CD4-positive, alpha-beta T cell treated with Interleukin-4 for 4 hours (primary cell): ENCODE measurements at regions not wholly inside any gene's neighbourhood (a gene's known extent, or its start where the extent isn't known, plus 50 kb on each side); places are given as distances from the start of the nearest gene placed in this dataset.

Experiments
- DNase-seq: peaks from one replicate; pipeline ENCODE4 v3.0.0-alpha.2; 2020

DNA sequence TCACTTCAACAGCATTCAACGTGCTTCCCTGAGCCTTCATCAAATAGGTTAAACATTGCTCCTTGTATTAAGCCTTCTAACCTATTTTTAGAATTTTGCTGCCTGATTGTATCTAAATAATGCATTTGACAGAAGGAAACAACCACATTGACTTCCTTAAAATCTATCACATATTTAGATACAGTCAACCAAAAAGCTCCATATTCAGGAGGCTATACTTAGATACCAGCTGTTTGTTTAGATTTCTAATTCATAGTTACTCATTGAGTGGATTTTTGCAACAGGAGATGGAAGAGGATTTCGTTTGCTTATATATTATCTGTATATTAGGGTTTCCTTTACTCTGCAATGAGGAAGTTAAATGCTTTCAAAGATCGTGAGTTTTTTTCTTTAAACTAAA is 241.1 kb upstream of the PPP1R2C start:
- DNase-seq = no peak

- no peak for DNase-seq
Observed at GRCh38 chrX:43025806-43026315, 247.9 kb upstream of the PPP1R2C start.

GRCh38 chrX:43064096-43064495 is 286.1 kb upstream of the PPP1R2C start:
- DNase-seq = no peak

- no peak for DNase-seq
Observed at GRCh38 chrX:43065978-43066377, 288.0 kb upstream of the PPP1R2C start.

DNA sequence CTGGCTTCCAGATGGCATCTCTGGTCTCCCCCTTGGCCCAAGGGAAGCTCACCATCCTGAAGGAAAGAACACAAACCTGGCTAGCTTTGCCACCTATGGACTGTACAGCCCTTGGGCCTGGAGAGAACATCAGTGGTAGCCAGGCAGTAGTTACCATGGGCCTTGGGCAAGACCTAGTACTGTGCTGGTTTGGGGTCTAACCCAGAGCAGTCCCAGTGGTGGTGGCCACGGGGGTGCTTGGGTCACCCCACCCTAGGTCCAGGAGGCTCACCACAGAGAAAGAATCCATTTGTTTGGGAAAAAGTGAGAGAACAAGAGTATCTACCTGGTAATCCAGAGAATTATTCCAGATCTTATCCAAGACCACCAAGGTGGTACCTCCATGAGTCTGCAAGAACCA is 290.7 kb upstream of the PPP1R2C start:
- no peak for DNase-seq

DNA sequence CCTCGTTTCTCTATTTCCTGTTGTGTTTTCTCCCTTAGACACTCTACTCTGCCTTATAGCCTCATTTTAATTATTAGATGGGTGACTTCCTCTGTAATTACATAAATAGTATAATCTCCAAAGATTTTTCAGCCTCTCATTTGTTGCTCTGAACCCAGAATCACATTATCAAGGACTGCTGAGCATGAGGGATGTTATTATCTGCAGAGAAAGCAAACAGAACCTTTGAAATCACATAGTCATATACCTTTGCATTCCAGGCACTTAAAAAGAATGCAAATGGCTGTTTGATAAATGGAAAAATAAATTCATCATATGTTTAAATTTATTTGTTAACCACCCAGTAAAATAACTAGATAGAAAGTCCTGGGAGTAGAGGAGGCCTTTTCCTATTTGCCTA is 305.1 kb upstream of the PPP1R2C start:
- DNase-seq = no peak

- no peak for DNase-seq
Observed at GRCh38 chrX:43087830-43088229, 309.9 kb upstream of the PPP1R2C start.

DNA sequence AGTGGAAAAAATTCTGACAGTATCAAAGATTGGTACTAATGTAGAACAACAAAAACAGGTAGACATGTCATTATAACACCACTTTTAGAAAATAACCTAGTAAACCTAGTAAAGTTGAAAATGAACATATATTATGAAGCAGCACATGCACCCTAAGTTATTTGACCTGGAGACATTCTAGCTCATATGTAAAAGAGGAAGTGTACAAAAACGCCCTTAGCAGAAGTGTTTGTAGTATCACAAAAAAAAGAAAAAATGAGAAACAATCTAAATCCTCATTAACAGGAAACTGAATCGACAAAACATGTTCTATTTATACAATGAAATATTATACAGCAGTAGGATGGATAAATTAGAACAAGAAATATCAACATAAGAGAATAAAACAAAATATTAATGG is 318.9 kb upstream of the PPP1R2C start:
- DNase-seq = no peak

GRCh38 chrX:43106009-43106408 is 328.0 kb upstream of the PPP1R2C start:
- DNase-seq = no peak

DNA sequence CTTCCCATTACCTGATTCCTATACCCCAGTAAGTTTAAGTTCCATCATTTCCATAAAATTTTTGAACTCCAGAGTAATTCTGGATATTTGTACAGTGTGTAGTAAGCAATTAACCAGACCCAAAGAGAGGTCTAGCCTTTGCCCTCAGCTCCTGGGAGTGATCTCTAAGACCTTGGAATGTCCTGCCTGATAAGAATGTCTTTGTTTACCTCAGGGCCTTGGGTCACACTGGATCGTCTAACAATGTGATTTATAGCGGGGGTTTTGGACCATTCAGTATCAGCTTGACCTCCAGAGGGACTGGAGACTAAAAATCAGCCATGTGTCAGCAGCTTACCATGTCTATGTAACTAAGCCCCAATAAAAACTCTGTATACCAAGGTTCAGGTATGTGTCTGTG is 330.9 kb upstream of the PPP1R2C start:
- no peak for DNase-seq

DNA sequence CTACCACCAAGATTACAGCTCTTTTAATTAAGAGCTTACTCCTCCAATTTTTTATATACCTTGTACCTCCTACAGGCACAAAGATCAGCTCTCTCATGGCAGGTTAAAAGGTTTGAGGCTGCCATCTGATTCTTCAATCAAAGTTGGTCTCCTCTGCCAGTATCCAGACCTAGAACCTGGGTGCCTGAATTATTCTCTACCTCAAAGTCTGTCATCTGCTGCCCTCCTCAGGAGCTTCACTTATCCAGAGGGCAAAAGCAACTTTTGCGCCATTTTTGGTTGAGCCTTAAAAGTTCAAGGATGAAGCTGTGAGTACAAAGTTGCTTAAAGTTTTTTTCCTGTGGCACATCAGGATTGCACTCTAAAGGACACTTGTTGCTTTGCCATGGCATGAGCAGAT is 343.7 kb upstream of the PPP1R2C start:
- DNase-seq = peak; percentile 5

- DNase-seq = no peak
Observed at GRCh38 chrX:43139645-43140044, 361.7 kb upstream of the PPP1R2C start.

DNA sequence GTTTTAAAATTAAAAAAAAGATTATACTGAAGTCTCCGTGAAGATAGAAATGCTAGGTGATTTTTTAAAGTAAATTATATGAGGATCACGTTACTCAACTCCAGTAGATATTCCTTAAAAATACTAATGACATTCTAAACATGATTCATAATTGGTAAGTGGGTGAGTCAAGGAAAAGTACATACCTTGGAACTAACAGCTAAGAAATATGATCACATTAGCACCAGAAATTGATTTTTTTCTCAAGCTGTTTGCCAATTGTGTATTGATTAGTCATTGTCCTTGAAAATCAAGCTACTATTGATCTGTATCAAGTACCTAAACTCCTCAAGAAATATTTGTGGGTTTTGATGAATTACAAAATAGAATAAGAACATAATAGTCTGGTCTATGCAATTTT is 362.6 kb upstream of the PPP1R2C start:
- DNase-seq = no peak

GRCh38 chrX:43141885-43142284 is 363.9 kb upstream of the PPP1R2C start:
- DNase-seq = no peak

- no peak for DNase-seq
Observed at GRCh38 chrX:43148305-43148704, 370.3 kb upstream of the PPP1R2C start.

DNA sequence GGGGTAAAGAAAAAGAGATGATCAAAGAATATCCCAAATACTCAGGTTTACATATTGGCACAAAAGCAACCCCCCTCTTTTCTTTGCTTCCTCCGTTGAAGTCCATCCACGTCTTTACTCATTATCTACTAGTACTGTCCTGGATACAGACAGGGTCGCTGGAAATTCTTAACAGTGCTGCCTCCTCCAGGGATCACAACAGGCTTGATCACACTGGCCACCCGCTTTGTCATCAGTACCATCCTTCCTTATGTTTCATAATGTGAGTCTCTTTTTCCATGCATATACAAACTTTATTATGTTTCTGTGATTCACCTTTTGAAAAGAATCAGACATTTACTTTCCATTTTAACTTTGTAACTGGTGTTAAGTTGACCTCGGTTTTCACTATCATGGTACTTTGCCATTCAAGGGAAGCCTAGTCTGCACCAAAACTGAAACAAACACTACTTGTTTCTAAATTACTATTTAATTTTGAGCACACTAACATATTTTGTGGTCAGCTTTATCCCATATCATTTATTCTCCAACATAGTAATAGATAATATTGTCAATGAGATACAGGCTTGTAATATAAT is 387.5 kb upstream of the PPP1R2C start:
- DNase-seq = no peak

DNA sequence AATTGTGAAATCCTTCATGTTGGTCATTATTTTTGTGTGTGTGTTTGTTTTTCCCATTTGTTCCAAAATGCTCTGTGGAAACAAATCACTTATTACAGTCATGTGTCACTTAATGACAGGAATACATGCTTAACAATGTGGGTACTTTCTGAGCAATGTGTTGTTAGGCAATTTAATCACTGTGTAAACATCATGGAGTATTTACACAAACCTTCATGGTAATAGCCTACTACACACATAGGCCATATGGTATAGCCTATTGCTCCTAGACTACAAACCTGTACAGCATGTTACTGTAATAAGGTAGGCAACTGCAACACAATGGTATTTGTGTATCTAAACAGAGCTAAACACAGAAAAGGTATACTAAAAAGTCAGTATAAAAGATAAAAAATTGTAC is 388.9 kb upstream of the PPP1R2C start:
- DNase-seq = no peak

GRCh38 chrX:43175434-43175833 is 397.5 kb upstream of the PPP1R2C start:
- DNase-seq = no peak

- DNase-seq = no peak
Observed at GRCh38 chrX:43176686-43177085, 398.7 kb upstream of the PPP1R2C start.

GRCh38 chrX:43188296-43188695 is 410.3 kb upstream of the PPP1R2C start:
- DNase-seq = no peak

DNA sequence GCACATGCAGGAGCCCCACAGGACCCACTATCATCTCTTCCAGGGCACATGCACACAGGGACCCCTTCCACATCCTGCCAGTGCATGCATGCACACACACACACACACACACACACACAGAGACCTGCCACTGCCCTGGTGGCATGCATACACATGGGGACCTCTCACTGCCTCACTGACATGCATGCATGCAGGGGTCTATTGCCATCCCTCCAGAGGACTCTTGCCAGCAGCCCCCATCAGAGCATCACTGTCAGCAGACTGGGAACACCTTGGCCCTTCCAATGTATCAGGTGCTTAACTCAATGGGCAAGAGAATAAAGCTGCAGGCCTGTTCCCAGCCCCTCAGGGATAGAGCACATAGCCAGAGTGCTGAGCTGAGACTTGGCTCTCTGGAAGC is 433.6 kb upstream of the PPP1R2C start:
- no peak for DNase-seq

DNA sequence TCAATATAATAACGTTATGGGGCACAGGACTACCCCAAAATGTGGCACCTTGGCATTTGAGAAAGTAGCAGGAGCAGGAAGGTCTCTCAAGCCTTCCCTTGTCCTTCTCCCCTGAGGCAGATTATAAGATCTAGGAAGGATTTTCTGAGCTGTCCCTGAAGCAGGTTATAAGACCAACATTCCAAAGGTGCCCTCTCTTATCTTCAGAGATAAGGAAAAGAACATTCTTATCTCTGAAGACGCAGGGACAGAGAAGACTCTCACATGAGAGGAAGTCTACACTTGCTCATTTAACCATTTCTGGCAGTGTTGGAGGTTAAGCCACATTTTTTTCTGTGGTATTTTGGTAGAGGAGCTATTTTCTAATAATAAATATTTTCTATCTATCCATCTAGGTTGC is 437.9 kb upstream of the MAOA start:
- no peak for DNase-seq

GRCh38 chrX:43224496-43224895 is 431.6 kb upstream of the MAOA start:
- DNase-seq = no peak

DNA sequence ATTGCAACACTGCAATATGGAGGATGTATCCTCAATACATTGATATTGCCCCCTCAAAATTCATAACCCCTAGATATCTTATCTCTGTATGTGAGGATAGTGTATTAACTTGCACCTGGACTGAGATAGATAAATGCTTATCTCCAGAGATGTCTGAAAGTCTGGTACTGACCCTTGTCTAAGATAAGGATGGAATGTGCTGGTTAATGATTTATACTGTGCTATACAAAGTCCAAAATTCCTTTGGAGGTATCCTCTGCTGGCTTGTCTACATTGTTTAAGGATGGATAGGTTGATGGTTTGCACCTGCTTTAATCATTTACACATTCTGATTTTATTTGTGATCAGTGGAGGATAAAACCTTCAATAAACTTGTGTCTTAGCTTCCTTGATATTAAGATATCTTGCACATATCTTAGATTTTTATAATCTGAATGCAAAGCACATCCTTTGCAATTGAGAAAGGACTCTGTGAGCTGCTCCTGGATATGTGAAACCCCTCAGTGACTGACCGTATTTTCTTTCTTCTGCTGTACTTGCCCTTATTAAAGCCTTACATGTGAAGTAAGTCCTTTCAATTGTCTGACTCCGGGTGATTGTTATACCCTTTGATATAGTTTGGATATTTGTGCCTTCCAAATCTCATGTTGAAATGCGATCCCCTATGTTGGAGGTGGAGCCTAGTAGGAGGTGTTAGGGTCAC is 430.3 kb upstream of the MAOA start:
- no peak for DNase-seq

GRCh38 chrX:43238461-43238945 is 417.6 kb upstream of the MAOA start:
- no peak for DNase-seq
